ENCODE measurements at regions not wholly inside any gene's neighbourhood (a gene's known extent, or its start where the extent isn't known, plus 50 kb on each side); places are given as distances from the start of the nearest gene placed in this dataset.

GRCh38 chr6:155701342-155701741 is 245.7 kb upstream of the NOX3 start:
- no peak for TF ChIP-seq EZH2 (IDR thresholded peaks at IDR 0.05)
- TF ChIP-seq POLR2AphosphoS5 (IDR thresholded peaks at IDR 0.05; ENCODE audit: borderline replicate concordance, low read depth, low read length) = no peak
- no peak for TF ChIP-seq FOXP2 (optimal IDR thresholded peaks at IDR 0.05; ENCODE audit: control extremely low read depth, extremely low read length, insufficient read depth)
- Histone ChIP-seq H3K9me3 (ENCODE audit: low read depth, low read length) (no peaks in the 10 kb centered on the region), H3K9ac (ENCODE audit: insufficient read length) (no peak overlapping the region), H3K4me3 (no peak overlapping the region), H3K27ac (no peak overlapping the region), H3K36me3 (ENCODE audit: insufficient read depth, low read length) (no peaks in the 10 kb centered on the region)
- no peak for DNase-seq (ENCODE audit: low read depth, low spot score)

- no peak for DNase-seq (ENCODE audit: low read depth, low spot score)
- no peak overlapping the region for H3K4me3 ChIP-seq
- H3K9ac ChIP-seq (ENCODE audit: insufficient read length) = no peak overlapping the region
- no peak overlapping the region for H3K27ac ChIP-seq
- no peaks in the 10 kb centered on the region for H3K9me3 ChIP-seq (ENCODE audit: low read depth, low read length)
- TF ChIP-seq FOXP2 (optimal IDR thresholded peaks at IDR 0.05; ENCODE audit: control extremely low read depth, extremely low read length, insufficient read depth) (no peak), EZH2 (IDR thresholded peaks at IDR 0.05) (no peak), POLR2AphosphoS5 (IDR thresholded peaks at IDR 0.05; ENCODE audit: borderline replicate concordance, low read depth, low read length) (no peak)
- no peaks in the 10 kb centered on the region for H3K36me3 ChIP-seq (ENCODE audit: insufficient read depth, low read length)
These were observed 239.9 kb upstream of the NOX3 start for GRCh38 chr6:155695495-155695894.

GRCh38 chr6:155694419-155694790 is 238.8 kb upstream of the NOX3 start:
- no peak for DNase-seq (ENCODE audit: low read depth, low spot score)
- Histone ChIP-seq H3K27ac (0 out of 2 replicates have a peak overlapping the region, but pooled peaks have one; percentile 25), H3K4me3 (no peak overlapping the region), H3K9ac (ENCODE audit: insufficient read length) (no peak overlapping the region), H3K9me3 (ENCODE audit: low read depth, low read length) (no peaks in the 10 kb centered on the region), H3K36me3 (ENCODE audit: insufficient read depth, low read length) (no peaks in the 10 kb centered on the region)
- no peak for TF ChIP-seq POLR2AphosphoS5 (IDR thresholded peaks at IDR 0.05; ENCODE audit: borderline replicate concordance, low read depth, low read length)
- TF ChIP-seq FOXP2 (optimal IDR thresholded peaks at IDR 0.05; ENCODE audit: control extremely low read depth, extremely low read length, insufficient read depth) = no peak
- TF ChIP-seq EZH2 (IDR thresholded peaks at IDR 0.05) = no peak

- Histone ChIP-seq H3K27ac (no peak overlapping the region), H3K9me3 (ENCODE audit: low read depth, low read length) (no peaks in the 10 kb centered on the region), H3K9ac (ENCODE audit: insufficient read length) (no peak overlapping the region), H3K36me3 (ENCODE audit: insufficient read depth, low read length) (no peaks in the 10 kb centered on the region), H3K4me3 (no peak overlapping the region)
- TF ChIP-seq POLR2AphosphoS5 (IDR thresholded peaks at IDR 0.05; ENCODE audit: borderline replicate concordance, low read depth, low read length) (no peak), FOXP2 (optimal IDR thresholded peaks at IDR 0.05; ENCODE audit: control extremely low read depth, extremely low read length, insufficient read depth) (no peak), EZH2 (IDR thresholded peaks at IDR 0.05) (no peak)
- no peak for DNase-seq (ENCODE audit: low read depth, low spot score)
These were observed 238.2 kb upstream of the NOX3 start for GRCh38 chr6:155693573-155694418.

GRCh38 chr6:155690820-155691219 is 235.2 kb upstream of the NOX3 start:
- no peak overlapping the region for H3K9ac ChIP-seq (ENCODE audit: insufficient read length)
- H3K27ac ChIP-seq = no peak overlapping the region
- H3K36me3 ChIP-seq (ENCODE audit: insufficient read depth, low read length) = no peaks in the 10 kb centered on the region
- TF ChIP-seq FOXP2 (optimal IDR thresholded peaks at IDR 0.05; ENCODE audit: control extremely low read depth, extremely low read length, insufficient read depth) (no peak), EZH2 (IDR thresholded peaks at IDR 0.05) (no peak), POLR2AphosphoS5 (IDR thresholded peaks at IDR 0.05; ENCODE audit: borderline replicate concordance, low read depth, low read length) (no peak)
- no peak overlapping the region for H3K4me3 ChIP-seq
- DNase-seq (ENCODE audit: low read depth, low spot score) = no peak
- H3K9me3 ChIP-seq (ENCODE audit: low read depth, low read length) = no peaks in the 10 kb centered on the region

GRCh38 chr6:155687645-155688044 is 232.0 kb upstream of the NOX3 start:
- no peak overlapping the region for H3K27ac ChIP-seq
- no peak for DNase-seq (ENCODE audit: low read depth, low spot score)
- H3K9ac ChIP-seq (ENCODE audit: insufficient read length) = no peak overlapping the region
- no peaks in the 10 kb centered on the region for H3K9me3 ChIP-seq (ENCODE audit: low read depth, low read length)
- no peak overlapping the region for H3K4me3 ChIP-seq
- TF ChIP-seq POLR2AphosphoS5 (IDR thresholded peaks at IDR 0.05; ENCODE audit: borderline replicate concordance, low read depth, low read length) = no peak
- no peaks in the 10 kb centered on the region for H3K36me3 ChIP-seq (ENCODE audit: insufficient read depth, low read length)

DNA sequence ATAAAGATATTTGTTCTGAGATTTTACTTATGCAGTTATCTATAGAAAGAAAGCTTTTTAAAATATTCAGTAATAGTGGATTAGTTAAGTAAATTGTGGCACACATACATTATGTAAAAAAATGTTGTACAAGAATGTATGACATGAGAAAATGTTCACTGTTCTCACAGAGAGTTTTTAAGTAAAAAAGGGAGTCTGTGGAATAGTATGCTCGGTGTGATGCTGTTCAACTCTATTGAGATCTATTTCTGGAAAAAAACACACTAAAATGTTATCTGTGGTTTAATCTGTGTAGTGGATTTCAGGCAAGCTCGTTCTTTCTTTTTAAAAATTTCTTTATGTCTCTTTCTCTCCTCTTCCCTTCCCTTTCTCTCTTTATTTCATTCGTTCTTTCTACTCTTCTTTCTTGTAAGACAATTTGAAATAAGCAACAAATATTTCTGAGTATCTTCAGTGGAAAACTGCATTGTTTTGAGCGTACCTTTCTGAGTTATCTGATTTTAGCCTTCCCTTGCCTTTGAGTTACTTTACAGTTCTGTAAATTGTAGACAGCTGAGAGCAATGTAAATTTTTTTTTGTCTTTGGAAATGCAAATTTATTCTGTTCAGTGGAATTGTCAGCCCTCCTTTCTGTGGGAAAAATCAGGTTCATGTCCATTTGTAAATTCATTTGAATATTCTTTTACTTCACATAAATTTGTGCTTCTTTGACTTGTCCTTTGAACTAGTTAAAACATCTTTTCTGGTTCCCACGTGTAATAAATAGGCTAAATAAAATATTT is 229.0 kb upstream of the NOX3 start:
- Histone ChIP-seq H3K9ac (ENCODE audit: insufficient read length) (no peak overlapping the region), H3K27ac (peak overlapping the region; percentile 49; the same call in 1 of the 2 replicates), H3K36me3 (ENCODE audit: insufficient read depth, low read length) (no peaks in the 10 kb centered on the region), H3K9me3 (ENCODE audit: low read depth, low read length) (no peaks in the 10 kb centered on the region), H3K4me3 (peak overlapping the region; percentile 3)
- DNase-seq (ENCODE audit: low read depth, low spot score) = no peak
- no peak for TF ChIP-seq POLR2AphosphoS5 (IDR thresholded peaks at IDR 0.05; ENCODE audit: borderline replicate concordance, low read depth, low read length)
- no peak for TF ChIP-seq EZH2 (IDR thresholded peaks at IDR 0.05)
- TF ChIP-seq FOXP2 (optimal IDR thresholded peaks at IDR 0.05; ENCODE audit: control extremely low read depth, extremely low read length, insufficient read depth) = no peak

- Histone ChIP-seq H3K9ac (ENCODE audit: insufficient read length) (no peak overlapping the region), H3K27ac (no peak overlapping the region), H3K4me3 (no peak overlapping the region), H3K36me3 (ENCODE audit: insufficient read depth, low read length) (no peaks in the 10 kb centered on the region), H3K9me3 (ENCODE audit: low read depth, low read length) (no peaks in the 10 kb centered on the region)
- DNase-seq (ENCODE audit: low read depth, low spot score) = no peak
- TF ChIP-seq EZH2 (IDR thresholded peaks at IDR 0.05) = no peak
- TF ChIP-seq POLR2AphosphoS5 (IDR thresholded peaks at IDR 0.05; ENCODE audit: borderline replicate concordance, low read depth, low read length) = no peak
- TF ChIP-seq FOXP2 (optimal IDR thresholded peaks at IDR 0.05; ENCODE audit: control extremely low read depth, extremely low read length, insufficient read depth) = no peak
These were observed 222.7 kb upstream of the NOX3 start for GRCh38 chr6:155678361-155678760.

Data from SK-N-MC (cell line).